ENCODE measurements at regions not wholly inside any gene's neighbourhood (a gene's known extent, or its start where the extent isn't known, plus 50 kb on each side); places are given as distances from the start of the nearest gene placed in this dataset.

- Histone ChIP-seq H3K4me3 (ENCODE audit: low read length) (no peak overlapping the region), H3K27ac (ENCODE audit: low read depth in 1 of 2, low read length in 2 of 2) (no peak overlapping the region), H3K4me1 (ENCODE audit: insufficient read depth, low read length) (no peaks in the 10 kb centered on the region), H3K27me3 (ENCODE audit: control insufficient read depth in 1 of 2, insufficient read depth in 2 of 2, low read length in 2 of 2) (peaks cover 6 to 10% of the 10 kb centered on the region in 2 experiments), H3K36me3 (ENCODE audit: insufficient read depth, low read length) (no peaks in the 10 kb centered on the region), H3K9me3 (ENCODE audit: control insufficient read depth in 1 of 2, insufficient read depth in 1 of 2, low read length in 2 of 2) (no peaks in the 10 kb centered on the region)
- Mint-ChIP-seq H3K36me3 (ENCODE audit: low read depth) (no peaks in the 10 kb centered on the region), H3K4me1 (ENCODE audit: low read depth) (no peaks in the 10 kb centered on the region), H3K27me3 (peaks cover 32% of the 10 kb centered on the region), H3K27ac (no peak overlapping the region), H3K4me3 (no peak overlapping the region), H3K9me3 (no peaks in the 10 kb centered on the region)
- ATAC-seq (ENCODE audit: poor library complexity) (no peak), DNase-seq (no peak)
- TF ChIP-seq, protein P1, sequence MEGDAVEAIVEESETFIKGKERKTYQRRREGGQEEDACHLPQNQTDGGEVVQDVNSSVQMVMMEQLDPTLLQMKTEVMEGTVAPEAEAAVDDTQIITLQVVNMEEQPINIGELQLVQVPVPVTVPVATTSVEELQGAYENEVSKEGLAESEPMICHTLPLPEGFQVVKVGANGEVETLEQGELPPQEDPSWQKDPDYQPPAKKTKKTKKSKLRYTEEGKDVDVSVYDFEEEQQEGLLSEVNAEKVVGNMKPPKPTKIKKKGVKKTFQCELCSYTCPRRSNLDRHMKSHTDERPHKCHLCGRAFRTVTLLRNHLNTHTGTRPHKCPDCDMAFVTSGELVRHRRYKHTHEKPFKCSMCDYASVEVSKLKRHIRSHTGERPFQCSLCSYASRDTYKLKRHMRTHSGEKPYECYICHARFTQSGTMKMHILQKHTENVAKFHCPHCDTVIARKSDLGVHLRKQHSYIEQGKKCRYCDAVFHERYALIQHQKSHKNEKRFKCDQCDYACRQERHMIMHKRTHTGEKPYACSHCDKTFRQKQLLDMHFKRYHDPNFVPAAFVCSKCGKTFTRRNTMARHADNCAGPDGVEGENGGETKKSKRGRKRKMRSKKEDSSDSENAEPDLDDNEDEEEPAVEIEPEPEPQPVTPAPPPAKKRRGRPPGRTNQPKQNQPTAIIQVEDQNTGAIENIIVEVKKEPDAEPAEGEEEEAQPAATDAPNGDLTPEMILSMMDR (IDR thresholded peaks at IDR 0.05), result no peak
- CTCF ChIA-PET, result no interaction called here
- POLR2A ChIA-PET, result no interaction called here
- intact Hi-C loops (cut with DNase I, micrococcal nuclease), result no loop called here
Observed at GRCh38 chr18:47412924-47413323, 161.5 kb upstream of the SKOR2 start.

DNA sequence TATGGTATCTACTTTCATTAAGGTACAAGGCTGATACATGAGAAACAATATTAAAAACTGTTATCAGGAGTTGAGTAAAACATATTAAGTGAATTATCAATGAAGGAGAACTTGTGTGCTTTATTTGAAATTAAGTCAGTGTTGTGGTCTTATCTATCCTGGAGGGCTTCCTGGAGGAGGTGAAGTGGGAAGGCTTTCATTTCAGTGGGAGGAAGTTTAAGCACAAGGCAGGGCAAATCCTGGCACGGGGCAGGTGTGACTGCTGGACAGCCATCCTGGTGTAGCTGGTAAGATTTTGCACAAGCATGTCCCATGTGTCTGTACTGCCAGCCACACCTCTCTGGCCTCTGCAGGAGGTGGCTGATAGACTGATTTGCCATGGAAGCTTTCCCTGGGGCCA is 159.7 kb upstream of the SKOR2 start:
- Histone ChIP-seq H3K36me3 (ENCODE audit: insufficient read depth, low read length) (no peaks in the 10 kb centered on the region), H3K27ac (ENCODE audit: low read depth in 1 of 2, low read length in 2 of 2) (no peak overlapping the region), H3K4me3 (ENCODE audit: low read length) (no peak overlapping the region), H3K27me3 (ENCODE audit: control insufficient read depth in 1 of 2, insufficient read depth in 2 of 2, low read length in 2 of 2) (peaks cover 4 to 6% of the 10 kb centered on the region in 2 experiments), H3K9me3 (ENCODE audit: control insufficient read depth in 1 of 2, insufficient read depth in 1 of 2, low read length in 2 of 2) (no peaks in the 10 kb centered on the region), H3K4me1 (ENCODE audit: insufficient read depth, low read length) (no peaks in the 10 kb centered on the region)
- Mint-ChIP-seq H3K27me3 (peaks cover 18% of the 10 kb centered on the region), H3K9me3 (no peaks in the 10 kb centered on the region), H3K36me3 (ENCODE audit: low read depth) (no peaks in the 10 kb centered on the region), H3K4me3 (no peak overlapping the region), H3K4me1 (ENCODE audit: low read depth) (no peaks in the 10 kb centered on the region), H3K27ac (no peak overlapping the region)
- POLR2A ChIA-PET, result no interaction called here
- DNase-seq (no peak), ATAC-seq (ENCODE audit: poor library complexity) (no peak)
- intact Hi-C loops (cut with DNase I, micrococcal nuclease), result no loop called here
- CTCF ChIA-PET, result no interaction called here
- TF ChIP-seq, protein P1 (IDR thresholded peaks at IDR 0.05), result no peak

DNA sequence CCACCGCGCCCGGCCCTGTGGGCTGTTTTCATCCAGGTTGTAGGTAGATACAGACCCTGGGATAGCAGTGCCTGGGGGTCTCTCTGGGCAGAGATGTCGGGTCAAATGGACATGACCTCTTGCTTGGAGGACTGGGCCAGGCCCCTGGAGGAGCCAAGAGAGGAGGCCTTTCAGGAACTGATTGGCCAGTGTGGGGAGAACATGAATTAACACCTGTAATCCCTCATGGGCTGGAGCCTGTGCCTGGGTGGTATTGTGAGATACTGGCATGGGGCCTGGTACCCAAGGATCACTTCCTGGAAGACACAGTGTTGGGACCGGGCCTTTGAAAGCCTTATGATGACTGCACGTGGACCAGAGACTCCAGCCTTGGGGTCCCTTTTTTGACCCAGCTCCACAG is 158.7 kb upstream of the SKOR2 start:
- Histone ChIP-seq H3K36me3 (ENCODE audit: insufficient read depth, low read length) (no peaks in the 10 kb centered on the region), H3K27ac (ENCODE audit: low read depth in 1 of 2, low read length in 2 of 2) (no peak overlapping the region), H3K4me3 (ENCODE audit: low read length) (no peak overlapping the region), H3K9me3 (ENCODE audit: control insufficient read depth in 1 of 2, insufficient read depth in 1 of 2, low read length in 2 of 2) (no peaks in the 10 kb centered on the region), H3K4me1 (ENCODE audit: insufficient read depth, low read length) (no peaks in the 10 kb centered on the region), H3K27me3 (ENCODE audit: control insufficient read depth in 1 of 2, insufficient read depth in 2 of 2, low read length in 2 of 2) (peaks cover 0 to 4% of the 10 kb centered on the region in 2 experiments)
- Mint-ChIP-seq H3K4me3 (no peak overlapping the region), H3K9me3 (no peaks in the 10 kb centered on the region), H3K4me1 (ENCODE audit: low read depth) (no peaks in the 10 kb centered on the region), H3K36me3 (ENCODE audit: low read depth) (no peaks in the 10 kb centered on the region), H3K27me3 (peaks cover 10% of the 10 kb centered on the region), H3K27ac (no peak overlapping the region)
- ChIA-PET POLR2A (no interaction called here), CTCF (no interaction called here)
- intact Hi-C loops (cut with DNase I, micrococcal nuclease), result no loop called here
- TF ChIP-seq, protein P1 (IDR thresholded peaks at IDR 0.05), result no peak
- no peak for DNase-seq
- no peak for ATAC-seq (ENCODE audit: poor library complexity)
